GM18951 (cell line): ENCODE measurements at regions not wholly inside any gene's neighbourhood (a gene's known extent, or its start where the extent isn't known, plus 50 kb on each side); places are given as distances from the start of the nearest gene placed in this dataset.

Source experiments
- POLR2A ChIP-seq: IDR thresholded peaks from 4 replicates; pipeline ENCODE4 v1.6.1; 2011; ENCODE audit warnings: mild to moderate bottlenecking; ENCODE audit not compliant: insufficient read length, insufficient read depth; ENCODE audit errors: extremely low read depth
- in situ Hi-C: fragments of 300-500 bp; cut with MboI; formaldehyde crosslinking; loops from one replicate; pipeline ENCODE4 v1.12.0; 2022; ENCODE audit warnings: low sequenced_read_pairs, mixed read lengths, inconsistent platforms; ENCODE audit not compliant: unreplicated experiment

DNA sequence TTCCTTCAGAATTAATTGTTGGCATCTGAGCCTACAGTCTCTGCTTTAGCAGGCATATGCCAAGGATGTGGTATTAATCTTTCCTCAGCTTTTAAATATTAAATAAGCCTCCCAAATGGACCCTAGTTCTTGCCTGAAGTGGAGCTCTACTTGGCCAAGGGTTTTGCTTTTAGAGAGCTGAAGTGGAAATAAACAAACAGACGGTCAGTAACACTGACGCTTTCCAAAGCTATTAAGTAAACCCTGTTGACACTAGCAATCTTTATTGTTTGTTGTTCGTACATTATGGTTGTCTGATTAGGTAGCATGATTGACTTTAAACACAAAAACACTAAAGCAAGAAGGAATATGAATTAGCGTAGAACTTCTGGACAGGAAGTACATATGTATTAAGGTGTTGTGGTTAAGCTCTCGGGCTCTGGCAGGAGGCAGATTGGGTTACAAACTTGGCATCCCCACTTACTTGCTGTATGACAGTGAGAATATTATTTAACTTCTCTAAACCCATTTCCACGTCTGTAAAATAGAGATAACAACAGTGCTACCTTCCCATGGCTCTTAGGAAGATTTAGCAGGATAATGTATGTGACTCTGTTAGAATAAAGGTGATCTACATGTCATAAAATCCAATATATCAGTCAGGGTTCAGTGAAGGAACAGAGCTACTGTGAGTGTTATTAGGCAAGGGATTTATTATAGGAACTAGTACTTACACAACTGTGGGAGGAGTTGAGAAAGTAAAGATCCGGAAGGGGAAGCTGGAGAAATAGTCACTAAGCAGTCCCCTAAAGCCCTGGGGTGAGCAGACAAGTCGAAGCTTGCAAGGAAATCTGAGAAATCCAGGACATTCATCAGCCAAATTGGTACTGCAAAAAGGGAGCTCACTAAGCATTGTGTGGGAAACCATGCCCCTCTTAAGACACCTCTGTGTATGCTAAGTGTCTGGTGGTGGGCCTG lies 92.2 kb upstream of the ATF7IP start:
- in situ Hi-C loops = no loop called here
- TF ChIP-seq POLR2A = no peak

DNA sequence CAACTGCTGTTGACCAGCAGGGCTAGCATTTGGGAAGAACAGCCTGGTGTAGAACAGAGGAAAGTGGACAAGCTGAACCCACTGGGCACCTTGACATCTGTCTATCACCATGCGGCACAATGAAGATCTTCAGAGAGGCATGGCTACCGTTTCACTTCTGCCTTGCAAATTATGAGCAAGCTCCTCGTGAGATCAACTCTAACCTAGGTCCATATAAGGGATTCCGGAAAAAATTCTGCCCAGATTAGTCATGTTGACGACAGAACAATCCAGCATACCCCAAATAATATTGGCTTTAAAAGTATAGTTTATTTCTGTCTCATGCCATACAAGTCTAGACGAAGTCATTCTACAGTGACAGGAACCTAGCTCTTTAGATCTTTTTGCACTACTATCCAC lies 91.6 kb upstream of the ATF7IP start:
- no peak for TF ChIP-seq POLR2A
- in situ Hi-C loops = no loop called here

DNA sequence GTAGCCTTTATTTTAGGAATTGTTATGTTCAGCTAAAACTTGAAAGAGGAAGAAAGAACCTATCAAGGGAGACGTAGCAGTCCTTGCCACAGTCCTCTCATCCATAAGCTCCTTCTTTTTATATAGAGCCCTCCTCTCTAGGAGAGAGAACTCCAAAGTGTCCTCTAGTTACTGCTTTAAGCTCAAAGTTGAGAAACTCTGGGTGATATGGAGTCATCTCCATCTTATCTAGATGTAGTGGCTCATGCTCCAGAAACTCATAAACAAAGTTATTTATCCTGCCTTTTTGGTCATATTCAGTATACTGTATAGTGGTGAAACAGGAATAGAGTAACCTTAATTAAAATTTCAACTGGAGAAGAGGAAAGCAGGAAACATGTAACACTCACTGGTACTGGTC lies 90.4 kb upstream of the ATF7IP start:
- in situ Hi-C loops = no loop called here

DNA sequence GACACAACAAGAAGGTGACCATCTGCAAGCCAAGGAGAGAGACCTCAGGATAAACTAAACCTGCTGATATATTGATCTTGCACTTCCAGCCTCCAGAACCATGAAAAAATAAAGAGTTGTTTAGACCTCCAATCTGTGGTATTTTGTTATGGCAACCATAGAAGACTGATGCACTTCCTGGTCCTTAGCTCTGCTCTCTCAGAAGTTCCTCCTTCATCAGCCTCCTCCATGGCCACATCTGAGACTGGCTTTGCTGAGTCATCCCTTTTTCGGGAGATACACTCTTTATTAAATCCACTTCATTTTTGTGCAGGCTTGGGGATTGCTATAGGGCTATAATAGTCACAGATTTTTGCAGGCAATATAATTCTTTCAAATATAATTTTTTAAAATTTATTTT lies 89.6 kb upstream of the ATF7IP start:
- TF ChIP-seq POLR2A = no peak
- in situ Hi-C loops = no loop called here

More for the DNA sequence above, 90.4 kb upstream of the ATF7IP start:
- no peak for TF ChIP-seq POLR2A

DNA sequence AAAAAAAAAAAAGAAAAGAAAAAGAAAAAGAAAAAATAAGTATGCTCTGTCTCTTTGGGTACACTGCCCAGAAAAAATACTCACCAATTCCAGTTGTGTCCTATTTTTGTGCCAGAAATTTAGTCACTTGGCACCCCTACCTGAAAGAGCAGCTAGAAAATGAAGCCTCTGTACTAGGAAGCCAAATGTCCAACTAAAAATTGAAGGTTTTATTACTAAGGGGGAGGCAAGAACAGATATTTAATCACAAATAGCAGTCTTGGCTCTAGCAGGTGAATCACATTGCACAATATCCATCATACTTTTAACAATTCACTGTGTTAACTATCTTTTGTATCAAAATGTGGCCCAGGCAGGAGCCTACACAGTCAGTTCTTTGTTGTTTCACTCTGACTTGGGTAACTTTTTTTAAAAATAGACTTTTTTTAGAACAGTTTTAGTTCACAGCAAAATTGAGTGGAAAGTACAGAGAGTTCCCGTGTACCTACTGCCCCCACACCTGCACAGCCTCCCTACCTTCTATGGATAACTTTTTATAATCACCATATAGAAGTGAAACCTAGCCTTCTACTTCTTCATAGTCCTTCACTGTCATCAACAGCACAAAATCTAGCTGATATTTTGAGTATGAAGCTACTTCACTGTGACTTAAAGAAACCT lies 87.1 kb upstream of the ATF7IP start:
- in situ Hi-C loops = no loop called here

DNA sequence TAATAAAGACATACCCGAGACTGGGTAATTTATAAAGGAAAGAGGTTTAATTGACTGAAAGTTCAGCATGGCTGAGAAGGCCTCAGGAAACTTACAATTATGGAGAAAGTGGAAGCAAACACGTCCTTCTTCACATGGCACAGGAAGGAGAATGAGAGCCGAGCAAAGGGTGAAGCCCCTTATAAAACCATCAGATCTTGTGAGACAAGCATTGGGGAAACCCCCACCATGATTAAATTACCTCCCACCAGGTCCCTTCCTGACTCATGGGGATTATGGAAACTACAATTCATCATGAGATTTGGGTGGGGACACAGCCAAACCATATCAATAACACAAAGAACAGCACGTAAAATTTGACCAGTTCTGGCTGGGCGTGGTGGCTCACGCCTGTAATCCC lies 85.6 kb upstream of the ATF7IP start:
- TF ChIP-seq POLR2A = no peak
- in situ Hi-C loops = no loop called here

More for the DNA sequence above, 87.1 kb upstream of the ATF7IP start:
- TF ChIP-seq POLR2A = no peak

DNA sequence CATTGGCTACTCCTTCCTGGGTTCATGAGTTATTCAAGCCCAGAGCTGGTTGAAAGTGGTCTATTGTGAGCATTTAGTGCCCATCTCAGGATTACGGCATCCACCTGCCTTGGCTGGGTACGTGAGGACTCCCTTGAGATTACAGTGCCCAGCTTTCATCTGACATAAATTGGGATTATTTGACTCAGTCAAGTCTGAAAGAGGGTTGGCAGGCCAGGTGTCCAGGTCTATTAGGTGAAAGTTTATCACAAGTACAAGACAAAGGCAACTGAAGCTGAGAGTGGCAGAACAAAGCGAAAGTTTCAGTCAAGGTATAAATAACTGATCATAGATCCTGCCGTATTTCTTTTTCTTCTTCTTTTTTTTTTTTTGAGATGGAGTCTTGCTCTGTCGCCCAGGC lies 84.6 kb upstream of the ATF7IP start:
- in situ Hi-C loops = no loop called here
- TF ChIP-seq POLR2A = no peak

DNA sequence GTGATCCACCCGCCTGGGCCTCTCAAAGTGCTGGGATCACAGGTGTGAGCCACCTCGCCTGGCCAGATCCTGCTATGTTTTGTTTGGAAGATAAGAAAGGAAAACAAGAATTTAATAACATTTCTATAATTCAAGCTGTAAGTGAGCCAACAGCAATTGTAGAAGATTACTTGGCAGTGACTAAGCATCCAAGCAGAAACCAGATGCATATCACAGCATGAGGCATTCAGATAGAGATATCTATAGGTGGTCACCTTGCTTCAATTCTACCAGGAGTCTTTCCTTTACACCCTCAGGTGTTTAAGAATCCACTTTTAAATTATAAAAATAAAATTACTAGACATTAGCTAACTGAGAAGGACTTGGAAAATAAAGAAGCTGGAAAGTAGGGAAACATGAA lies 83.9 kb upstream of the ATF7IP start:
- in situ Hi-C loops = no loop called here
- no peak for TF ChIP-seq POLR2A

DNA sequence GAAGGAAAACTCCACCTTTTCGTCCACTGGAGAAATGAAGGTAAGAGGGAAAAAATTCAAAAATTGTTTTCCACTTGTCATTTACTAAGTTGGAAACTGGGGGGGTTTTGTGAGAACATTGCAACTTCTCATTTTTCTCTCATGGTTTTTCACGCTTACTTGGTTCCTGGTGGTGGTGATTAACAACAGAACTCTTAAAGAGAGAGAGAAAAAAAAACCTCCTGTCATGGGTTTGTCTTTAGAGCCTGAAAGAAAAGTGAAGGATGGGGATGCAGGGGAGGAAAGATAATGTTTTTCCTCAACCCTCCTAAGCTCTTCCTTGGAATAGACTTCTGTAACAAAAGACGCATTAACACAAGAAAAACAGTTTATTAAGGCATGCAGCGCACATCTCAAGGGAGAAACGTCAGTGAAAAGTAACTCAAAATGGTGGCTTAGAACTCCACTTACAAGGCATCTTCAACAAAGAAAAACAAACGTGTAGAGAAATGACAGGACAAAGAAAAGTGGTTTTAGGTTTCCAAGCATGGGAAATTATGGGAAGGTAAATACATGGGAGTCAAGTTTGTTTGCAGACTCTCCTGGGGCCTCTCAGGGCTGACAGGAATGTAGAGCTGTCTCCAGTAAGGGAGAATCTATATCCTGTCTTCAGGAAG lies 81.9 kb upstream of the ATF7IP start:
- in situ Hi-C loops = no loop called here
- no peak for TF ChIP-seq POLR2A

DNA sequence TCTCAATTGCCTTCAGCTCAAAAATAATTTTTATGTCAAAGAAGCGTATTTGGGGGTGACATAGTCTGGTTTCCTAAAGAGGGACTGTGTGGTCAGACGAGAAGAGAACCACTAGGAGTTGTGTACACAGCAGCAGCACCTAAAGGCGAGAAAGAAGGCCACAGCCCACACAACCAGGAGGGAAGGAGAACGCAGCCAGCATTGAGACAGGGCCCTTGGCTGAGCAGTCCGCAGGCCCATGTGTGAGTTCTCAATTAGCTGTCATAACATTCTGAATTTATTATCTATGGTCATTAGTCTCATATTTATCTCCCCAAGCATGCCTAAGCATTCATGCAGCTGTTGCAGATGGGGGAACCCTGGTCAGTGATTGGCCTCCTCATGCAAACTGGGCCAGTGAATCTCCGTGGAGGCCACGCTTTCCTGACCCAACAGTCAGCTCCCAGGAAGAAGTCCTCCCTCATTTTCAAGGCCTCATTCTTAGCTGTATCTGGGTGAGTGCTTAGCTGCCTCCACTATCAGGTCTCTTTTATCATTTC lies 81.2 kb upstream of the ATF7IP start:
- TF ChIP-seq POLR2A = peak; percentile 19
- in situ Hi-C loops = no loop called here

DNA sequence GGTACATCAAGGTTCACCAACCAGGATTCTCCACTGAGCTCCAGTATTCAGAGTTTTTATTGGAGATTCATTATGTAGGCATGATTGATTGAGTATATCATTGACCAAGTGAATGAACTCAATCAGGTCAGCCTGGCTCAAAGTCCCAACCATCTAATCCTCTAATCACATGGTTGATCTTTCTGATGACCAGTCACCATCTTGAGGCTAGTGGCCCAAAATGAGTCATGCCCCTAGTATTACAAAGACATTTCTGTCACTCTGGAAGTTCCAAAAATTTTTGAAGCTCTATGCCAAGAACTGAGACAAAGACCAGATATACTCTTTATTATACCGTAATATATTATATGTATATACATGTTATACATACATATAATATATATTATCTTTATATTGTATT lies 75.9 kb upstream of the ATF7IP start:
- TF ChIP-seq POLR2A = no peak
- in situ Hi-C loops = no loop called here

DNA sequence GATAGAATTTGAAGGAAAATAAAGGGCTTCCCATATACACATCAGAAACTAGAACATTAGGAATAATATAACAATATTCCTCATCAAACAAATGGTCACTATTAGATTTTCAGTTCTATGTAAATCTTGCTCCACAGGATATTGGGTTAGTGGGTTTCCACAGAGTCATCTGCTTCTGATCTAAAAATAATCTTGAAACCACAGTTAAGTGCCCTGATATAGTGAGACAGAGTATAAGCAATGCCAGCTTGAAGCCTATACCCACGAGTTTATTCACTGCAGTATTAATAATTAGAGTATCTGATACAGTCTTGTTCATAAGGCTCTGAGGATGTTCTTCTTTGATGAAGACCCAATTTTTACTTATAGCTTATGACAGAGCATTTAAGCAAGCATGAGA lies 74.5 kb upstream of the ATF7IP start:
- in situ Hi-C loops = no loop called here
- no peak for TF ChIP-seq POLR2A

DNA sequence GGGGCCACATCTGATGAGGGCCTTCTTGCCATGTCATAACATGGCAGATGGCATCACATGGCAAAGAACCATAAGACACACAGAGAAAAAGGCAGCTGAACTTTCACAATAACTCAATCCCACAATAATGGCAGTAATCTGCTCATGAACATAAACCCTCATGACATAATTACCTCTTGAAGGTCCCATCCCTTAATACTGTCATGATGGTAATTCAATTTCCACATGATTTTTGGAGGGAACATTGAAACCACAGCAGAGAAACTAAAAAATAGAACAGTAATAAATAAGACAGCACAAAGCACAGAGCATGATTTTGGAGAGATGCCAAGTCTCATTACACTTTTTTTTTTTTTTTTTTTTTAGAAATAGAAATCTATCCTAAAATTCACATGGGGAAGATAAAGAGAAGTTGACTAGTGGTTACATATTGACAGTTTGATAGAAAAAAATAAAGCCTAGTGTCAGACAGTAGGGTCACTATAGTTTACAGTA lies 61.8 kb upstream of the ATF7IP start:
- in situ Hi-C loops = no loop called here
- no peak for TF ChIP-seq POLR2A
